Gastroesophageal sphincter (tissue), 3 donors: ENCODE measurements at regions not wholly inside any gene's neighbourhood (a gene's known extent, or its start where the extent isn't known, plus 50 kb on each side); places are given as distances from the start of the nearest gene placed in this dataset.

ENCODE experiments used
- CTCF ChIP-seq, 4 experiments: fragments of 200-600 bp in 2 of 4; fragments of 450-650 bp in 2 of 4; sonication (generic) in 1 of 4; IDR thresholded peaks; one replicate each; pipeline ENCODE4 v1.5.1; 2017 to 2019; ENCODE audit warnings: antibody characterized with exemption in 4 of 4, mild to moderate bottlenecking in 2 of 4, moderate library complexity in 2 of 4
- EP300 ChIP-seq: sonication (generic); formaldehyde crosslinking; IDR thresholded peaks from one replicate; pipeline ENCODE4 v1.6.1; 2017; ENCODE audit warnings: antibody characterized with exemption, mild to moderate bottlenecking
- POLR2A ChIP-seq, 2 donors: fragments of 450-650 bp; IDR thresholded peaks; one replicate each; pipeline ENCODE4 v1.6.1; 2017; ENCODE audit warnings: antibody characterized with exemption in 2 of 2, mild to moderate bottlenecking in 2 of 2, moderate library complexity in 1 of 2
- POLR2AphosphoS5 ChIP-seq: sonication (generic); formaldehyde crosslinking; IDR thresholded peaks from one replicate; pipeline ENCODE4 v1.6.1; 2017; ENCODE audit warnings: antibody characterized with exemption

- no peak for TF ChIP-seq CTCF (IDR thresholded peaks at IDR 0.05)
- TF ChIP-seq POLR2AphosphoS5, result no peak
- no peak for TF ChIP-seq POLR2A (IDR thresholded peaks at IDR 0.05)
- TF ChIP-seq EP300, result no peak
Observed at GRCh38 chr17:77503916-77504651, 363.3 kb downstream of the SEC14L1 start.
